ENCODE measurements at regions not wholly inside any gene's neighbourhood (a gene's known extent, or its start where the extent isn't known, plus 50 kb on each side); places are given as distances from the start of the nearest gene placed in this dataset.
"Not testable (repeated sequence)": the region's sequence is repeated elsewhere in the genome, so short reads cannot be mapped to it uniquely, and the experiment has no call there.

DNA sequence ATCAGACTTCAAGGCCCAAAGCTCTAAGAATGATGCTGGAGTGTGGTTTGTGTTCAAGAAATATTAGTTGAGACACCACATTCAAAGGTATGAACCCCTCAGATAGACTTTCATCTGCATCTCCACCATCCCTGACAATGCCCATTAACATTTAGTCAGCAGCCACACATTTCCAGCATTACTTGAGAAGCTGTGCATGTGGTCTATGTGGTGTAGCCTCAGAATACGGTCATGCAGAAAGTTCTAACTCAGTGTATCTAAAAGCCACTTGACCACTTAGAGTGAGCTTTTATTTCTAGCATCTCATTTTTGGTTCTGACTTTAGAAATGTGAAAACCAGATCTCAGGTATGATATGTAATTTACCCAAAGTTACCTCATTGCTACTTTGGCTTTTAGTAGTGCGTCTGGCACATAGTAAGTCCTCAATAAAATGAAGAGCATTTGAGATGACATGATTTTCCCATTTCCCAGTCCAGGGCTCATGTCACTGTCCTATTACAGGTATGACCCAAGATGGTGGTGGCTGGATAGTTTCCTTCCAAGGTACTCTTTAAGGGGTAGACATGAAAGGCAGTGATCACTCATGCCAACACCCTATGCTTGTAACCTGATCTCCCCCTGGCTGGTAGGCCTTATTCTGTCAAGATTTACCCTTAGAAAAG, 272.4 kb upstream of the PLGLB1 start:
- not testable (repeated sequence) for DNase-seq (ENCODE audit: low read depth); H3K4me3 ChIP-seq (ENCODE audit: low read depth, low read length)

DNA sequence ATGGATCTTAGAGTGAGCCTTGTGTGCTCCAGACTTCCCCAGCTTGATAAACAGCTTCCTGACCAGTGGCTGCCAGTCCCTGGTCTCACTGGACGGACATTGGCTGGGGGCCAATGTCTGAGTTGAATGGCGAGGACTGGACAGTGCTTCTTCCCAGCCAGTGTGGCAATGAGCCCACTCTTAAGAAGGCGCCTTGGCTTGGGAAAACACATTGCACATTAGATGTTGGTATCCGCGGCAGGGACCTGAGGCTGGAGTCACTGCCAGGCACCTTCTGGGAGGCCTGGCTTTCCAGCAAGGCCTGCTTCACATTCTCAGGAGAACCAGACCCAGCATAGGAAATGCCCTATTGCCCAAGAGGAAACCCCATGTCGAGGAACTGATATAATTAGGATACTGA, 273.5 kb upstream of the PLGLB1 start:
- DNase-seq (ENCODE audit: low read depth); H3K4me3 ChIP-seq (ENCODE audit: low read depth, low read length): not testable (repeated sequence)

DNA sequence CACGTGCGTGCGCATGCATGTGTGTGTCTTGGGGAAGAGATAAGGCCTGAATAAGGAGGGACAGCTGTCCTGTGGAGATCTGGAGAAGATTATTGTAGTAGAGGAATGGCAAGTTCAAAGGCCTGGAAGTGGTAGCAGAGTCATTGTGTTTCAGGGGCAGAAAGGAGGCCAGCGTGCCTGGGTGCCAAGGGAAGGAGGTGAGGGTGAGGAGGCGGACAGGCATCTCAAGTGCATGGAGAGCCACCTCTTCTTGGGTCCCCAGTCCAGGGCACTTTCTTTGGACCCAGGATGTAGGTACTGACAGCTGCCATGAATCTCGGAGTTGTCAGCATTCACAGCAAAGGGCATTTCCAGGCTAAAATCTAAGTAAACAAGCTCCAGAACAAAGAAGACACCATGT, 279.7 kb upstream of the PLGLB1 start:
- DNase-seq (ENCODE audit: low read depth) = not testable (repeated sequence)

DNA sequence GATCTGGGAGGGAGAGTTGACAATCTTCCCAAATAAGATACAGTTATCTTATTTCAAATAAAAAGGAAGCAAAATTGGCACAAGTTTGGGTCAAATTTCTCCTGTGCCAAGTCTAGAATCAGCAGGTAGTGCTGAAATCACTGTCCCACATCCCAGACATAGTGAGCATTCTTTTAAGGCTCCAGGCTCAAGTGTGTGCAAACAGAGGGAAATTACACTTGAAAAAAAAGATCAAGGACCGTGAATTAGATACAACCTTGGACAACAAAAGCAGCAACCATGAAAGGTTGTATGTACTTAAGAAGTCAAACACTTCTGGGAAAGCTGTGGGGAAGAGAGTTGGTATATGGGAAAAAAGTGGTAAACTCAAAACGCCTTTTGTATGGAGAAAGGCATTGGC, 280.2 kb upstream of the PLGLB1 start:
- DNase-seq (ENCODE audit: low read depth); H3K4me3 ChIP-seq (ENCODE audit: low read depth, low read length): not testable (repeated sequence)

More for the DNA sequence above, 279.7 kb upstream of the PLGLB1 start:
- H3K4me3 ChIP-seq (ENCODE audit: low read depth, low read length) = not testable (repeated sequence)

DNA sequence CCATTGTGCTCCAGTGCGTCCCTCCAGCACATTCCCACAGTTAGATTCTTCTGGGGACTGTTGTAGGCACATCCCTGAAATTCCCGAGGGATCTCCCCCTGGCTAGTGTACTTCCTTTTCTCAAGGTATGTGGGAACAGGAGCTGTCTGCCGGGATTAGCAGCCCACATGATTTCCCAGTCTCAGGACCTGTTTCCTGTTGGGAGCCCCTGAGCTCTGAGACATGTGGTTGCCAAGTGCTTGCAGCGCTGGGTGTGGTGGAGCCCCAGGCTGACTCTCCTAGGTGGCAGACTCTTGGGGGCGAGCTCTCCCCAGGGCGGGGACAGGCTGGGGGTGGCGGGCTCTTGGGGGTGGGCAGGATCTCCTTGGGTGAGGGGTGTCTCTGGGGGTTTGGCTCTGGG, 287.0 kb upstream of the PLGLB1 start:
- DNase-seq (ENCODE audit: low read depth); H3K4me3 ChIP-seq (ENCODE audit: low read depth, low read length): not testable (repeated sequence)

DNA sequence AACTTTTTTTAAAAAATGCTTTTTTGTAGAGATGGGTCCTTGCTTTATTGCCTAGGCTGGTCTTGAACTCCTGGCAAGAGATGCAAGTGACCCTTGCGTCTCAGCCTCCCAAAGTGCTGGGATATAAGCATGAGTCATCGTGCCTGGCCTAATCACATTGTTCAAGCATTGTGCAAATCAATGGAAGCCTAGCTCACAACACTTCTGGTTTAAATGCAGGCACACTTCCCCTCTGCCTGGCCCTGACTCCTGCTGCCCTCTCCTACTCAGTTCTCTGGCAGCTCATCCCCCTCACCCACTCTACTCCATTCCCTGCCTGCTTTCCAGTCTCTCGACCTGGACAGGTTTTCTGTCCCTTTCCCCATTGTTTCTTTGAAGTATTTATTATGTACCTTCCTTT, 288.1 kb upstream of the PLGLB1 start:
- not testable (repeated sequence) for H3K4me3 ChIP-seq (ENCODE audit: low read depth, low read length); DNase-seq (ENCODE audit: low read depth)

DNA sequence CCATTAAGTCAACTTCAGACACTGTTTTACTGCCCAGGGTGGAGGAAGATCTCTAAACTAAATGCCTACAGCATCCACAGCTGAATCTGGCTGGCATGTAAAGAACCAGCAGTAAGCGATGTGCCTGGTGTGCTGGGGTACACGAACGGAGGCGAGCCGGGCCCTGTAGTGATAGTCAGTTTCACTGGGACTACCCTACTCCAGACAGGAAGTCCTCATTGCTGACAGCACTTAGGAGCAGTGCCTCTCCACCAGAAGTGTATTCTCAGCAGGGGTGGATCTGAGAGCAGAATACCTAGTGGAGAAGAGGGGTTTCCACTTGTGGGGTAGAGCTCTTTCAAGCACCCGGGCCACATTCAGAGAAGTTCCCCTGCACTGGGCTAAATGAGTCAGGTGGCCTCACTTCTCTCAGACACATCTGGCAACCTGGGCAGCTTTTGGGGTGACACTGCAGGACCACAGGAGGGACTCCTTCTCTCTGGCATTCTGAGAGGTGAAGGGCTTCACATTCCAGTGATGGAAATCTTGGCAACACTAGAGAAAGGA, 290.3 kb upstream of the PLGLB1 start:
- not testable (repeated sequence) for DNase-seq (ENCODE audit: low read depth); H3K4me3 ChIP-seq (ENCODE audit: low read depth, low read length)

DNA sequence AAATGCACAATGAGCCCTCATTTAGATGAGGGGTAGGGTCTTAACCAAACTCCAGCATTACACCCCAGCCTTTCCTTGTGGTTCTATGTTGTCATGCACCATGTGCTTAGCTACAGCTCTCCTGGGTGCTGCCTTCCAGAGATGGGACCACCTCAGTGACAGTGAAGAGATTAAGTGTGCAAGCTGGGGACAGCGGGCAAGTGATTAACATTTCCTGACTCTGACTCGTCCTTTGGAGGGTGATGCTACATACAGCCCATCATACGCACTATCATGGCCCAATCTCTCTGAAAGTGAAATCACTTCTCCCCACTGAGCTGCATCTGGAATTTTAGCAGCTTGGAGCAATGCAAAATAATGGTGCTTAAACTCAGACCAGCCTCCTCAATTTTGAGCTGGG, 293.0 kb upstream of the PLGLB1 start:
- H3K4me3 ChIP-seq (ENCODE audit: low read depth, low read length); DNase-seq (ENCODE audit: low read depth): not testable (repeated sequence)

DNA sequence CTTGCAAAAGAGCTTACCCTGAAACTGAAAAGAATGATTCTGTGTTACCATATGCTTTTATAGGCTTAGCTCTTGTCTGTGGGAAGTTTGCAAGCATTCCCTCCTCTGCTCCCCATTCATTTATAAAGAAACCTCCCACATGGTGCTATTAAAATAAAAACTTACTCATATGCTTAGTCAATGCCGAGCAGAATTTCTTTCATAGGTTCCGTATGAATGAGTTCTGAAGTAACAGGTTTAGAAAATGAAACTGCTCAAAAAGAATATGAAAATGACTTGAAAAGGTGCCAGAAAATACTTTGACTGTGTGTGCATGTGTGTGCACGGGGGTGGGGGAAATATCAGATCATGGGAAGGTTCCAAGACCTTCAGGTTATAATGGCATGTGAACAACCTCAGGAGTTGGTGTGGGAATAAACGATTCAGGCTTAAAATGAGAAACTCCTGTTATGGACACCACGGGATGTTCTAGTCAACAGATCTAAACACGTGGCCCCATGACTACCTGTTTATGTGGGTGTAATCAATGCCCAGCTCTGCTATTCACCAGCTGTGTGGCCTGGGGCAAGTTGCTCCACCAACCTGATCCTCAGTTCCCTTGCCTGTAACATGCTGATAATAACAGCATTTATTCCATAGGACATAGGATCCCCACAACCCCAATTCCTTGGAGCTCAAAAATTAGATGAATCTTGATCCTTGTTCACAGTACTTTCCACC, 293.7 kb upstream of the PLGLB1 start:
- H3K4me3 ChIP-seq (ENCODE audit: low read depth, low read length) = not testable (repeated sequence)

DNA sequence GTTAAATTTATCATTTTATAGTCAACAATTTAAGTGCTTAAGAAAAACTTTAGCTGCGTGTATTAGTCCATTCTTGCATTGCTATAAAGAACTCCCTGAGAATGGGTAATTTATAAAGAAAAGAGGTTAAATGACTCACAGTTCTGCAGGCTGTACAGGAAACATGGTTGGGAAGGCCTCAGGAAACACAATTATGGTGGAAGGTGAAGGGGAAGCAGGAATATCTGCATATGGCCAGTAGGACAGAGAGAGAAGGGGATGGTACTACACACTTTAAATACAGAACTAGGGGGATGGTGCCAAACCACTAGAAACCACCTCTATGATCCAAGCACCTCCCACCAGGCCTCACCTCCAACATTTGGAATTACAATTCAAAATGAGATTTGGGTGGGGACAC, 295.5 kb upstream of the PLGLB1 start:
- not testable (repeated sequence) for H3K4me3 ChIP-seq (ENCODE audit: low read depth, low read length); DNase-seq (ENCODE audit: low read depth)

More for the DNA sequence above, 293.7 kb upstream of the PLGLB1 start:
- DNase-seq (ENCODE audit: low read depth) = not testable (repeated sequence)

DNA sequence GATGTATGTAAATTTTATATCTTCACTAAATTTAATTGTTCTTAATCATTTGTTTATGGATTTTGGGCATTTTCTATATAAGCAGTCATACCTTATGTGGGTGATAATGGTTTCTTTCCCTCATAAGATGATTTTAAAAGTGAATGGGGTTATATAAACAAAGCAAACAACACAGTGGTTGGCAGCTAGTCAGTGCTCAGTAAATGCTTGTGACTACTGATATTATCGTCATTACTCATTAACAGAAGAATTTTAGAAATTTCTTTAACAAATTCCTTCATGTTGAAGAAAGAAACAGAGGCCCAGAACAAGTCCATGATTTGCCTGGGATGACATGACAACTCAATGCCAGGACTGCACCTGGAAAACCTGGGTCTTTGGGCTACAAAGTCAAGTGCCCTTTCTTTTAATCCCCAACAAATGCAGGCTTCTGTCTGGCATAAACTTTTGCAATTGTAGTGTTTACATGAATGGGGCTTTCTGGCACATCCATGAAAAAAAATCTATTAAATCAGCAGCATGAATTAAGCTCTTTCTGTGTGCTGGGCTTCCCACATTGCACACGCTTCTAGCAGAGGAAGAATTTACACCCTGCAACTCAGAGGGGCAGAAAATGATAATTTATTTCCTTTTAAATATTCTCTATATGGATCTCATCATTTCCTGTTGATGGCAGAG, 297.3 kb upstream of the PLGLB1 start:
- not testable (repeated sequence) for DNase-seq (ENCODE audit: low read depth); H3K4me3 ChIP-seq (ENCODE audit: low read depth, low read length)

DNA sequence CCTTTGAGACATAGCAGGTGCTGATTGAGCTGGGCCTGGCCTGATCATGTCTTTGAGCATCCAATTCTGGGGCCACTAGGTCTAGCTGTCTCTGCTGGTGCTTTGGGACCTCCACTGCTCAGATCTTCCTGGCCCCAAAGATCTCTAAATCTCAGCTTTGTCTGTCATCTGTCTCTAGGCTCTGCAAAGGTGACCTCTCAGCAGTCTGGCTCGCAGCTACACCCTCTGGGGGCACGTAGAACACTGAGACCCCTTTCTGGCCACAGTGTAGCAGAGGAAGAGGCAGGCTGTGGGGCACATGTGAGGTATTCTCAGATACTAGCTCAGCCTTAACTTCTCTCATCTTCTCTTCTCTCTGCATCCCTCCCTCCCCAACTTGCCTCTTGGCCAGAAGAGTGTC, 298.1 kb upstream of the PLGLB1 start:
- not testable (repeated sequence) for DNase-seq (ENCODE audit: low read depth)

DNA sequence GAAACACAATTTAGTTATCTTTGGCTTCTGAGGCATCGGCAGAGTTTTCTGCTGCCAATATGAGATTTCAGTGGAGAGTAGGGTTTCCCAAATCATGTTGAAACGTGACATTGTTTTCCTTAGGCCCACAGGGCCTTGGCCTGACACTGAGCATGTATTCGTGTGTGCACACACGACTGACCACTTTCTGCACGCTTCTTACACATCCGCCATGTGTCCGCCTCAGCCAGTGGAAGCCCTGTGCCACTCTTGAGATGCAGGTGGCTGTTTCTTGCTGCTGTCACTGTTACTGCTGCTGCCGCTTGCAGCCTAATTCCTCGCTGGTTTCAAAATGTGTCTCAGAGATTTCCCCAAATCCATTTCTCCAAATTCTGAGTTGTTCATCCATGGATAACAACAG, 299.6 kb upstream of the PLGLB1 start:
- DNase-seq (ENCODE audit: low read depth); H3K4me3 ChIP-seq (ENCODE audit: low read depth, low read length): not testable (repeated sequence)

More for the DNA sequence above, 298.1 kb upstream of the PLGLB1 start:
- H3K4me3 ChIP-seq (ENCODE audit: low read depth, low read length) = not testable (repeated sequence)

DNA sequence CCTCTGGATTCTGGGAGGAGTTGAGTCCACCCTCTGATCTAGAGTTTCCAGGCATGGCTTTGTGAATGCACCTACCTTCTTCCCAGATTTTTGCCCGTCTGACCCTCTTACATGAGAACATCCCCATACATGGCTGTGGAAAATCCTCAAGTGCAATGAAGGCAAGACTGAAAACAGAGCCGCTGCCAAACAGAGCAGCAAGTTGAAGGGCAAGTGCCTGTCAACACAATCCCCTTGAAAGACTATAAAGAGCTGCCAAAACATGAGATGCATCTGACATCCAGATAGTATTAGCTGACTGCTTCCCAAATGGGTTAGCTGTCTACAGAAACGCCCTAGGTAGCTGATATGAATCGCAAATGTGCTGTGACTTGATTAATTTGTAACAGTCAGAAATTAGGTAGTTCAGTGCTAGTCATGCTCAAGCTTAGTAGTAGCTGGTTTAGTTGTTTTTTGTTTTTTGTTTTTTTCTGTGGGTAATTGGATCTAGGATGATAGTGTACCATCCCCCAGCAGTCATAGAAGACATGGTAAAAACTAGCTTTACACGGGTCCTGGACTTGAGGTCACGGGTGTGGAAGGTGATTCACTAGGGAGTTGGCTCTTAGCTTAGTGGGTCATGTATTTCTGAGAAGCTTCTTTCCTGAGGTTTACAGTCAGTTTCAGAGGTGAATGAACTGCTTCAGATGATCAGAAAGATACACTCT, 302.8 kb upstream of the PLGLB1 start:
- not testable (repeated sequence) for DNase-seq (ENCODE audit: low read depth); H3K4me3 ChIP-seq (ENCODE audit: low read depth, low read length)

DNA sequence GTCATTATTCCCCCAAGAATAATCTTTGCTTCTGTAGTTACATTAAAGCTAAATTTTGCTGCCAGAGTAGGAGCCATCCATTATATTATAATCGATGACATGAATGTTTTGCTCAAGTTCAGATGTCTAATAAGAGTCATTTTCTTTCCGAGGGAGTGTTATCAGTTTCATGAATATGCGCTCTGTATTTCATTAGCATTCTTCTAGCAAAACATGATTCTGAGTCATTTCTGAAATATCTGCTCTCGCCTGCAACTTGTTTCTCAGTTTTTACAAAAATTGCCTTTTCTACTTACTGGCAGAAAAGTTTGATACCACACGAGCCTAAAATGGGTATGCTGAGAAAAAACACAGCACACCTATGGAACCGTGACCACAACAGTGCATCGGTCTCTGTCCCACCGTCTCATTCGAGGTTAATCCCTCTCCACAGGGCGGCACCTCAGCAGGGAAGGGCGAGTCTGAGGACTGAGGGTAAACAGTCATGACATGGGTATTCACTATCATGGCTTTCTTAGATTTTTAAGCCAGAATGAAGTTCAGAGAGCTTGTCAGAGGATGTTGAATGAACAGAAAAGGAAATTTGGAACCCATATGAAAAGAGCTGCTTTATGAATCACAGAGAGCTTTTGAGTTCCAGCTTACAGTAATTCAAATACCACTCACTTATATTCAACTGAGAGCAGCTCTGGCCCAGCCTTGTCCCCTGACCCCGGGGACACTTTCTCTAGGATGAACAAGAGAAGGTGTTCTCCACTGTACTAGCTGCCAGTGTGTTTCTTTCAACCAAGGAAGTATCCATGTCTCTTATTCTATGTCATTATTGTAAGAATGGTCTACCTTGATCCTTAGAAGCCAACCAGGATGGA, 303.6 kb upstream of the PLGLB1 start:
- H3K4me3 ChIP-seq (ENCODE audit: low read depth, low read length); DNase-seq (ENCODE audit: low read depth): not testable (repeated sequence)

DNA sequence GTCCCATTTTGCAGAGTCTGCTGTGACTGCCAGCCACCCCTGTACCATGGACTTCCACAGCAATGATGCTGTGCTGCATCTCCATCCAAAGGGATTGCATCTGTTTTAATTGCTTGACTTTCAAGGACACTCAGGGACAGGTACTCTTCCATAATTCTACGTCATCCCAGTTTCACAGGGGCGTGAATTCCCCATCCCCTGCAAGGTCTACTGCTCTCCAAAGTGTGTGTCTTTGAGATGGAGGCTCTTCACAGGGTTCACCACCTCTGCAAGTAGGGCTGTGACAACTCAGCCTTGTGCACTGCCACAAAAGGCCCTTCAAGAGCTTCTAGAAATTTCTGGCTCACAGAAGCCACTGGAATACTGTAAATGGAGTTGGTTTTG, 304.3 kb upstream of the PLGLB1 start:
- DNase-seq (ENCODE audit: low read depth); H3K4me3 ChIP-seq (ENCODE audit: low read depth, low read length): not testable (repeated sequence)

DNA sequence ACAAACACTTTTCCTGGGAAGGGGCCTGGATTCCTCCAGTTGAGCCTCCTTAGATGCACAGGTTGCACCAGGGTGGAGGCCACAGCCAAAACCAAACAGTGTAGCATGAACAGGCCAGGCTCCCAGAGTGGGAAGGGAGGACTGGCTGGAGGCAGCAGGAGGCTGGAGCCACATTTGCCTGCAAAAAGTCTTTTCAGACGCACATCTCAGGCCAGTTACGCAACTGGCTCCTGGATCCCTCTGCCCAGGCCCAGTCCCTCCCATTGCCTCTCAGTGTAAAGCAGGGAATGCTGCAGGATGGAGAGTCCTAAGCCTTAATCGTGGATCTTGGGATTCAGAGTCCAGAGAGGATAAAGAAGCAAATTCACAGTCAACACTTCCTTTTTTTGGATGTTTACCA, 305.1 kb upstream of the PLGLB1 start:
- not testable (repeated sequence) for DNase-seq (ENCODE audit: low read depth); H3K4me3 ChIP-seq (ENCODE audit: low read depth, low read length)

DNA sequence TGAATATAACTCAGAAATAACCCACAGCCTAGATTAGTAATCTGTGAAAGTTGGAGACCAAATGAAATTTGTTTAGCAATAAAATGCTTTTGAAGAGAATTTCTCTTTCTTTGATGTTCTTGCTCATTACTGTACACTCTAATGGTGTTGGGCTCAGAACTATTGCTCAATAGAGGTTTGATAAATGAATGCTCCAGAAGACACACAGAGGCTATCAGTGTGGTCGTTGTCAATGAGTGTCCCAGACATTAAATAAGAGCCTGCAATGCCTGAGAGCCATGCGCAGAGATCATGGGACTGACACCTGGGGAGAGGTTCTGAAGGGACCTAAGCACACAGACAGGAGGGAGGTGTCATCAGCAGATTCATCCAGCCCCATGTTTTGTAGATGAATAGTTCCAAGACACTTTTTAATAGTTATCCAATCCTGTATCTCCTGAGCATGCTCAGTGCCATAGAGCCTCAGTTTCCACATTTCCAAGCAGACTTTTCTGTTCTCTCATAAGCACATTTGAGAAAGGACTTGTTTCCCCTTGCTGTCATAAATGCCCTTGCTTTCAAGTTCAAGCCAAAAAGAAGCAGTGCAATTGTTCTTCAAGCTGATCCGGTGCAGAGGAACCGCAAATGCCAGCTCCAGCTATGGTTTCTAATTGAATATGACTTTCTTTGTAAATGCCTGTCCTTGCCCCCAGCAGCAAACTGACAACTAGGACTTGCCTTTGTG, 306.2 kb upstream of the PLGLB1 start:
- H3K4me3 ChIP-seq (ENCODE audit: low read depth, low read length); DNase-seq (ENCODE audit: low read depth): not testable (repeated sequence)
